ENCODE measurements at regions not wholly inside any gene's neighbourhood (a gene's known extent, or its start where the extent isn't known, plus 50 kb on each side); places are given as distances from the start of the nearest gene placed in this dataset.

DNA sequence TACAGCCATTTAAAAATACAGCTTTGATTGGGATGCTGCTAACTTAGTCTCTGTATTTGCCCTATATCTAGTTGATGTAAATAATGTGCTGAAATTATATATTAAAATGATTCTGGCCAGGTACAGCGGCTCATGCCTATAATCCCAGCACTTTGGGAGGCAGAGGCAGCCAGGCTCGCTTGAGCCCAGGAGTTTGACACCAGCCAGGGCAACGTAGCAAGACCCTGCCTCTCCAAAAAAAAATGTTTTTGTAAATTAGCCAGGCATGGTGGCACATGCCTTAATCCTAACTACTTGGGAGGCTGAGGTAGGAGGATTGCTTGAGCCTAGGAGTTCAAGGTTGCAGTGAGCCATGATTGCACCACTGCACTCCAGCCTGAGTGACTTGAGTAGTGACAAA lies 143.8 kb upstream of the CELF2 start:
- TF ChIP-seq CTCF (IDR thresholded peaks at IDR 0.05; ENCODE audit: extremely low read depth in 1 of 2, insufficient read depth in 1 of 2, low read depth in 1 of 2, low read length in 2 of 2) (no peak), EZH2 (IDR thresholded peaks at IDR 0.05; ENCODE audit: borderline replicate concordance, low read depth, low read length, severe bottlenecking) (no peak), POLR2A (IDR thresholded peaks at IDR 0.05; ENCODE audit: low read depth, low read length) (no peak), FOS (IDR thresholded peaks at IDR 0.05; ENCODE audit: borderline replicate concordance, insufficient read depth, low read length) (no peak), POLR2AphosphoS5 (IDR thresholded peaks at IDR 0.05; ENCODE audit: insufficient read depth, low read depth, low read length) (no peak), MYC (IDR thresholded peaks at IDR 0.05; ENCODE audit: low read depth, low read length) (no peak)
- TF ChIP-seq, protein P1, sequence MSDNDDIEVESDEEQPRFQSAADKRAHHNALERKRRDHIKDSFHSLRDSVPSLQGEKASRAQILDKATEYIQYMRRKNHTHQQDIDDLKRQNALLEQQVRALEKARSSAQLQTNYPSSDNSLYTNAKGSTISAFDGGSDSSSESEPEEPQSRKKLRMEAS (IDR thresholded peaks at IDR 0.05; ENCODE audit: insufficient read depth, insufficient read length): no peak

All from endothelial cell of umbilical vein (primary cell).